ENCODE measurements at regions not wholly inside any gene's neighbourhood (a gene's known extent, or its start where the extent isn't known, plus 50 kb on each side); places are given as distances from the start of the nearest gene placed in this dataset.

- intact Hi-C loops (cut with micrococcal nuclease) = no loop called here
- H3K4me3 Mint-ChIP-seq = no peak overlapping the region
- Histone ChIP-seq H3K27me3 (ENCODE audit: control insufficient read depth in 2 of 2, insufficient read depth in 2 of 2, low read length in 2 of 2) (no peaks in the 10 kb centered on the region), H3K79me2 (ENCODE audit: insufficient read depth, low read length) (peaks cover 48% of the 10 kb centered on the region), H3K4me3 (replicated peaks in 1 of 3; ENCODE audit: low read depth in 2 of 3, low read length in 3 of 3) (no peak overlapping the region), H3K4me1 (ENCODE audit: control insufficient read depth in 1 of 2, insufficient read depth in 2 of 2, low read length in 2 of 2) (peaks cover 7 to 15% of the 10 kb centered on the region in 2 donors), H3K4me2 (replicated peaks; ENCODE audit: extremely low read depth, low read length, poor library complexity, severe bottlenecking) (no peak overlapping the region), H3K9me3 (replicated peaks in 1 of 2; ENCODE audit: control insufficient read depth in 1 of 2, insufficient read depth in 1 of 2, low read length in 2 of 2) (no peaks in the 10 kb centered on the region), H3K36me3 (replicated peaks in 1 of 2; ENCODE audit: control insufficient read depth in 1 of 2, insufficient read depth in 2 of 2, low read length in 2 of 2) (no peaks in the 10 kb centered on the region), H3K9ac (ENCODE audit: insufficient read depth, low read length, poor library complexity, severe bottlenecking) (no peak overlapping the region), H4K20me1 (ENCODE audit: insufficient read depth, low read length) (no peaks in the 10 kb centered on the region), H3K27ac (ENCODE audit: low read depth in 1 of 2, low read length in 2 of 2) (no peak overlapping the region), H2AFZ (ENCODE audit: insufficient read depth, low read depth, low read length, poor library complexity, severe bottlenecking) (no peak overlapping the region)
- H3K9me3 Mint-ChIP-seq = no peaks in the 10 kb centered on the region
- TF ChIP-seq CTCF (IDR thresholded peaks at IDR 0.05) = no peak
- peaks cover 45% of the 10 kb centered on the region for H3K4me1 Mint-ChIP-seq
- WGBS (ENCODE audit: insufficient coverage) = 100% methylated on average over 2 of the region's 6 CpGs
- no peaks in the 10 kb centered on the region for H3K36me3 Mint-ChIP-seq
- H3K27ac Mint-ChIP-seq = peak overlapping the region in 3 of 7 donors; percentile 11 to 73 (median 56)
- peaks cover 0 to 2% (median 0%) of the 10 kb centered on the region in 3 donors for H3K27me3 Mint-ChIP-seq (ENCODE audit: low read depth in 3 of 3)
- DNase-seq = peak in 2 of 3 donors; percentile 29 to 41
Observed at GRCh38 chr3:152185891-152186630, 82.7 kb upstream of the MBNL1 start.

GRCh38 chr3:152190636-152191183 lies 78.0 kb upstream of the MBNL1 start:
- Mint-ChIP-seq H3K27ac (no peak overlapping the region), H3K4me1 (peaks cover 58% of the 10 kb centered on the region), H3K4me3 (no peak overlapping the region), H3K36me3 (peaks cover 0 to 3% of the 10 kb centered on the region in 2 donors), H3K27me3 (ENCODE audit: low read depth in 3 of 3) (peaks cover 0 to 2% (median 0%) of the 10 kb centered on the region in 3 donors), H3K9me3 (peaks cover 0 to 2% (median 0%) of the 10 kb centered on the region in 7 donors)
- Histone ChIP-seq H3K9ac (ENCODE audit: insufficient read depth, low read length, poor library complexity, severe bottlenecking) (no peak overlapping the region), H3K79me2 (ENCODE audit: insufficient read depth, low read length) (peaks cover 61% of the 10 kb centered on the region), H2AFZ (ENCODE audit: insufficient read depth, low read depth, low read length, poor library complexity, severe bottlenecking) (no peak overlapping the region), H3K27ac (ENCODE audit: low read depth in 1 of 2, low read length in 2 of 2) (no peak overlapping the region), H4K20me1 (ENCODE audit: insufficient read depth, low read length) (no peaks in the 10 kb centered on the region), H3K9me3 (replicated peaks in 1 of 2; ENCODE audit: control insufficient read depth in 1 of 2, insufficient read depth in 1 of 2, low read length in 2 of 2) (no peaks in the 10 kb centered on the region), H3K4me3 (replicated peaks in 1 of 3; ENCODE audit: low read depth in 2 of 3, low read length in 3 of 3) (no peak overlapping the region), H3K4me2 (replicated peaks; ENCODE audit: extremely low read depth, low read length, poor library complexity, severe bottlenecking) (no peak overlapping the region), H3K36me3 (replicated peaks in 1 of 2; ENCODE audit: control insufficient read depth in 1 of 2, insufficient read depth in 2 of 2, low read length in 2 of 2) (no peaks in the 10 kb centered on the region), H3K4me1 (ENCODE audit: control insufficient read depth in 1 of 2, insufficient read depth in 2 of 2, low read length in 2 of 2) (peaks cover 32 to 45% of the 10 kb centered on the region in 2 donors), H3K27me3 (ENCODE audit: control insufficient read depth in 2 of 2, insufficient read depth in 2 of 2, low read length in 2 of 2) (no peaks in the 10 kb centered on the region)
- no peak for TF ChIP-seq CTCF (IDR thresholded peaks at IDR 0.05)
- intact Hi-C loops (cut with micrococcal nuclease) = no loop called here
- 60% methylated on average over 1 of the region's 2 CpGs for WGBS (ENCODE audit: insufficient coverage)
- DNase-seq = no peak

All from CD14-positive monocyte (primary cell).